NCI-H146 treated with DMSO at 0.1 percent for 48 hours (cell line): ENCODE measurements at regions not wholly inside any gene's neighbourhood (a gene's known extent, or its start where the extent isn't known, plus 50 kb on each side); places are given as distances from the start of the nearest gene placed in this dataset.

Source experiments
- DNase-seq: peaks from one replicate; lab custom pipeline; 2025; ENCODE audit not compliant: unreplicated experiment; lab: John Stamatoyannopoulos, UW

- no peak for DNase-seq
Measured at GRCh38 chr3:165283328-165283727, 87.1 kb upstream of the SLITRK3 start.

- DNase-seq = no peak
Measured at GRCh38 chr3:165279471-165279870, 83.3 kb upstream of the SLITRK3 start.

- no peak for DNase-seq
Measured at GRCh38 chr3:165273411-165273810, 77.2 kb upstream of the SLITRK3 start.

GRCh38 chr3:165259541-165260193 is 63.5 kb upstream of the SLITRK3 start:
- no peak for DNase-seq

- no peak for DNase-seq
Measured at GRCh38 chr3:165256554-165257065, 60.4 kb upstream of the SLITRK3 start.

- peak; percentile 23 for DNase-seq
Measured at GRCh38 chr3:165254812-165255211, 58.6 kb upstream of the SLITRK3 start.
